GM21515 (cell line): ENCODE measurements at regions not wholly inside any gene's neighbourhood (a gene's known extent, or its start where the extent isn't known, plus 50 kb on each side); places are given as distances from the start of the nearest gene placed in this dataset.
"Not testable (repeated sequence)": the region's sequence is repeated elsewhere in the genome, so short reads cannot be mapped to it uniquely, and the experiment has no call there.

Experiments
- ATAC-seq: cut with Tn5 transposase; IDR thresholded peaks from one replicate; pipeline ENCODE4 v1.9.1; 2021; ENCODE audit not compliant: unreplicated experiment

GRCh38 chr1:67482733-67483482, 52.7 kb upstream of the SERBP1 start:
- no peak for ATAC-seq

DNA sequence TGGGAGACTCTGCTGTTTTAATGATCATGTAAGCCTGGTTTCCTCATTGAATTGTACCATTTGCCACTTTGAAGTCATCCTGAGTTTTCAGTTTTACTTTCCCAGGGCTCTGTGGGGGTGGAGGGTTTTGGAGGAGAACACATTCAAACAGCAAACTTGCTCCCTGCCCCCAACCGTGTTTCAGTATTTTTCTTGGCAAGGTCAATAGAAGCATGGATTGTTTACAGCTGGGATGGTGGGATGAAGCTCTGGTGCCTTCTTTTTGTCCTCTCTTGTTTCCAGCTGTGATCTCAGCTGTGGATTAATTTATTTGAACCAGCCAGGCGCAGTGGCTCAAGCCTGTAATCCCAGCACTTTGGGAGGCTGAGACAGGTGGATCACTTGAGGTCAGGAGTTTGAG, 54.3 kb upstream of the SERBP1 start:
- no peak for ATAC-seq

DNA sequence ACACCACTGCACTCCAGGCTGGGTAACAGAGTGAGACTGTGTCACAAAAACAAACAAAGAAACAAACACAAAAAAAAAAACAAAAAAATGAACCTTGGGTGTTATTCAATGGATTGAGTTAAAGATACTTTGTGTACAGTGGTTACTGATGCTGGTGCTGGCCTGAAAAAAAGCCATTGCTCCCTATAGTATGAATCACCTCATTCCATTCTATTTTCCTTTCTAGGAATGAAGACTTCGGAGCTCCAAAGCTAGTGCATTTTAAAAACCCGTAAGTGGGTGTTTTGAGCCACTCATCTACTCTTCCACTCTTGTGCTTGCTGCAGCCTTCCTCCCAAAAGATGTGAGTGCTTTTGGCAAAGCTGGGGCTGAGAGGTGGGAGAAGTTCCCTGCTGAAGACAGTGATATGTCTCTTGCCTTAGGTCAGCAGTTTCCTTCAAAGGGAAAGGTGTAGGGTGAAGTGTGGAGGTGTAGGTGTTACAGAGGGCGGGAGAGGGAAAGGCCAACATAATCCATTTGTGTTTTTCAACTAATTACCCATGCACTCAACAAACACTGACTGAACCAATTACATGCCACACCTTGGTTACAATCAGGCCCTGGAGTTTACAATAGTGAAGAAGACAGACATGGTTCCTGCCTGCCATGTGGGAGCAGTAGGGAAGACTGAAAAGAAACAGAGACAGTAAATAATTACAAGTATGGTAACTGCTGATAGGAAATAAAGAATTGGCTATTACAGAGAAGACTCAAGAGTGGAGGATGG, 55.0 kb upstream of the SERBP1 start:
- ATAC-seq, result no peak

DNA sequence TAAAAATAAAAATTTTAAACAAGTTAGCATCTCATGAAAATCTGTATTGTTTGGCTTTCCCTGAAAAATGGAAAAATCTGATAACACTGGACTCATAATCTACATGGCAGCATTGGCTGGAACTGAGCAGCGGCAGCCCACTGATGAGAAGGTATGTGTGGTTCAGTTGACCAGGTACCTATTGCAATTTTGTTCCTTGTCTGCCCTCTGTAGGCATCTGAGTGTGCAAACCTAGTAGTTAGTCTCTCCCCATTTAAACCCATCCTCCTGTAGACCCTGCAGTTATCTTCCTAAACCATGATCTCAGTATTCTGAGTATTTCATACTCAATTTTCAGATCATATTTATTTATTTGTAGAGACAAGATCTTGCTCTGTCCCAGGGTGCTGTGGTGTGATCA, 59.4 kb upstream of the SERBP1 start:
- no peak for ATAC-seq

DNA sequence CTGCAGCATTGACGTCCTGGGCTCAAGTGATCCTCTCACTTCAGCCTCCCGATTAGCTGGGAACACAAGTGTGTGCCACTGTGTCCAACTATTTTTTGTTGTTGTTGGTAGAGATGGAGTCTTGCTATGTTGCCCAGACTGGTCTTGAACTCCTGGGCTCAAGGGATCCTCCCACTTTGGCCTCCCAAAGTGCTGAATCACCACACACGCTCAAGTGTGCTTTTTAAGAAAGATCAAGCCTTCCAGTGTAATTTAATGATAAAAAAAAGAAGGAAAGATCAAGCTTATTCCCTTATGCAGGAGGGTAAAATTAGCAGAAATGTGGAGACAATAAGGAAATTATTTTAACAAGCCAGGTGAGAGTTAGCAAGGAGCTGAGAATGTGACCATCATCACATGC, 61.1 kb upstream of the SERBP1 start:
- ATAC-seq, result no peak

DNA sequence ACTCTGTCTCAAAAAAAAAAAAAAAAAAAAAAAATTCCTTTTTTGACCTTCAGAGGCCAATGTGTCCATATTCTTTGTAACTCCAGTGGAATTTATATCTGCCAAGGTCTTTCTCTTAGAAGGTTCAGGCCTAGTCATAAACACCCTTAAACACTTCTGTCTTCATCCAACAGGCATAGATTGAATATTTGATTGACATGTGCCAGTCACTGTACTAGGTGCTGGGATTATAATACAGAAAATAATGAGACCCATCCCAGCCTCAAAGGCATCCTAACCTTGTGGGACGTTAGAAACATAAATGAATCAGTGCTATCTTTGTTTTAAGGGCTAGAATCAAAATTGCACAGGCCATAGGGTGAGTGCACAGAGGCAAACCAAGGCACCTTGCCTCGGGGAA, 62.9 kb upstream of the SERBP1 start:
- ATAC-seq, result no peak

DNA sequence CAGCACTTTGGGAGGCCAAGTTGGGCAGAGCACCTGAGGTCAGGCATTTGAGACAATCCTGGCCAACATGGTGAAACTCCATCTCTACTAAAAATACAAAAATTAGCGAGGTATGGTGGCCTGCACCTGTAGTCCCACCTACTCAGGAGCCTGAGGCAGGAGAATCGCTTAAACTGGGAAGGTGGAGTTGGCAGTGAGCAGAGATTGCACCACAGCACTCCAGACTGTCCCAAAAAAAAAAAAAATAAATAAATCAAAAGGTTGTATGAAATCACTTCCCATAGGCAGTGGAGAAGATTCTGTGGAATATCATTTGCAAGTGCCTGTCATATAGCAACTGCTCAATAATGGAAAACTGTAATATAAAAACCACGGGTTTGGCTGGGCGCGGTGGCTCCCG, 65.1 kb upstream of the SERBP1 start:
- no peak for ATAC-seq

DNA sequence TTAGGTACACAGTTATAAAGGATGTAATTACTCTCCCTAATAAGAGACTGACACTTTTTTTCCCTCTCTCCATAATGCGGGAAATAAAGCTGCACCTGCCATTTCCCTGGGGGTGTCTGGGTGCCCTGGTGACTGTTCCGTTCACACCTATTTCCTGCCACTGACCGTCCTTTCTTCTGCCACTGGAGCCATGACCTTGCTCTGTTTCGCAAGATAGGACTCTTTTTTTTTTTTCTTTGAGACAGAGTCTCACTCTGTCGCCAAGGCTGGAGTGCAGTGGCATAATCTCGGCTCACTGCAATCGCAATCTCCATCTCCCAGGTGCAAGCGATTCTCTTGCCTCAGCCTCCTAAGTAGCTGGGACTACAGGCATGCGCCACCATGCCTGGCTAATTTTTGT, 66.1 kb upstream of the SERBP1 start:
- ATAC-seq, result no peak

DNA sequence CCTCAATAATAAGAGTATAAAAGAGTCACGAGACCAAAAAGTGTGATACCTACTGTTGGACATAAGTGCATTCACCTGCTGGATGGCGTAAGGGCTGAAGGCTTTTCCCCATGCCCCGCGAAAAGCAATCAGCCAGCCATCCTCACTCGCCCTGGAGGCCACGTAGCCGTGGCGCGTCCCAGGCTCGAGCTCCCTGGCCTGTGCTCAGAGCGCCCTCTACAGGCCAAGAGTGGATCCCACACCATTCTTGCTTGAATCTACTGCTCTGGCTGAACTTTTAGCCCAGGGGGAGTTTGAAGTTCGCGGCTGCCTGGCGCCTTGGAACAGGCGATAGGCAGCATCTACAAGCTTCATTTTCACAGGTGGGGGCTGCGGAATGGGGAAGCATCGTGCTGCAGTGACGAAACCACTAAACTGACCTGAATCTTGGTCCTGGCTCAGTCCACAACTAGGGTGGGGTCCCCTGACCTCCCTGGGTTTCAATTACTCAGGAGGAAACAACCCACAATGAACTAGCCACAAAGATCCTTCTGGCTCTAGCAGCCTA, 70.3 kb upstream of the SERBP1 start:
- ATAC-seq, result peak; percentile 99

DNA sequence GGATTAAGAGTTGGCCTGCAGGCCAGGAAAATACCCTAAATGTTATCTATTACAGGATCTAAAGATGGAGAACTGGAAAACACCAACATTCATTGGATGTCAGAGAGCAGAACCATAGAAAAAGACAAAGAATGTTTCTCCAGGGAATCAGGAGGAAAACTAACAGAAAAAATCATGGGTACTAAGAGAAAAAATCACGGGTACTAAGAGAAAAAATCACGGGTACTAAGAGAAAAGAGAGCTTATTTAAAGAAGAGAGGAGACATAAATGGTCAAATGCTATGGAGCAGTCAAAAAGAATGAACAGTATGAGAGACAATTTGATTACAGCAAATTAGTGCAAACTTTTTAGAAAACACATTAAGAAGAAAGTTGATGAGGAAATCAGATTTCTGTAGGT, 73.8 kb upstream of the SERBP1 start:
- no peak for ATAC-seq

DNA sequence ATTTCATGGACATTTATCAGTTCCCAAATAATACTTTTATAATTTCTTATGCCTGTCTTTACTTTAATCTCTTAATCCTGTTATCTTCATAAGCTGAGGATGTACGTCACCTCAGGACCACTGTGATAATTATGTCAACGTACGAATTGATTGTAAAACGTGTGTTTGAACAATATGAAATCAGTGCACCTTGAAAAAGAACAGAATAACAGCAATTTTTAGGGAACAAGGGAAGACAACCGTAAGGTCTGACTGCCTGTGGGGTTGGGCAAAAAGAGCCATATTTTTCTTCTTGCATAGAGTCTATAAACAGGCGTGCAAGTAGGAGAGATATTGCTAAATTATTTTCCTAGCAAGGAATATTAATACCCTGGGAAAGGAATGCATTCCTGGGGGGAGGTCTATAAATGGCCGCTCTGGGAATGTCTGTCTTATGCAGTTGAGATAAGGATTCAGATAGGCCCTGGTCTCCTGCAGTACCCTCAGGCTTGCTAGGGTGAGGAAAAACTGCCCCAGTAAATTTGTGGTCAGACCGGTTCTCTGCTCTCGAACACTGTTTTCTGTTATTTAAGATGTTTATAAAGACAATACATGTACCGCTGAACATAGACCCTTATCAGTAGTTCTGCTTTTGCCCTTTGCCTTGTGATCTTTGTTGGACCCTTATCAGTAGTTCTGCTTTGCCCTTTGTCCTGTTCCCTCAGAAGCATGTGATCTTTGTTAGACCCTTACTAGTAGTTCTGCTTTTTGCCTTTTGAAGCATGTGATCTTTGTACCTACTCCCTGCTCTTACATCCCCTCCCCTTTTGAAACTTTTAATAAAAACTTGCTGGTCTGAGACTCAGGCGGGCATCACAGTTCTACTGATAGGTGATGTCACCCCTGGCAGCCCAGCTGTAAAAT, 83.4 kb upstream of the SERBP1 start:
- not testable (repeated sequence) for ATAC-seq

DNA sequence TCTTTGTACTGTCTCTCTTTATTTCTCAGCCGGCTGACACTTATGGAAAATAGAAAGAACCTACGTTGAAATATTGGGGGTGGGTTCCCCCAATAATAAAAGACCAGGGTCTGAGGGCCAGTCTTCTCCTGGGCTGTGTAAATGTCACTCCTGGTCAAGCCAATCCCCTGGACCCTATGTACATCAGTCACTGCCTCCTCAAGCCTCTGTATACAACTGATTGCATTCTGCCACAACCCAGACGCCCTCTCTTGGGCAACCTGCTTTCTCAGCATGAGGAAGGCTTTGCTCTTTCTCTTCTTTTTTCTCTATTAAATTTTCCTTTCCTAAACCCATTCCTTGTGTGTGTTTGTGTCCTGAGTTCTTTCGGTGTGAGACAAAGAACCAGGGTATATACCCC, 84.1 kb upstream of the SERBP1 start:
- ATAC-seq, result no peak

DNA sequence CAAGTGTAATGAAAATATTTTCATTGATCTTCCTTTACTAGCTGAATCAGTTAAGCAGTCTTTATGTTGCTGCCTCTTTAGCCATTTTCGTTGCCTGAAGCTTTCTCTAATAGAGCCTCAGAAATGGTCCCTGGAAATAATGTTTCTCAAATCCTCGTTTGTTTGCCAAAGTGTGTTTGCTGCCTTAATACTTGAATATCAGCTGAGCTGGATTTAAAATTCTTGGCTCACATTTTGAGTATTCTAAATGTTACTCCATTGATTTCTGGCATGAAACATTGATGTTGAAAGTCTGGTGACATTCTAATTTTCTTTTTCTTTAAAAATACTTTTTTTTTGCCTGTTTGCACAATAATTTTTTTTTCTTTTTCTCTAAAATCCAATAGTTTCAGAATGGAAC, 84.6 kb upstream of the SERBP1 start:
- no peak for ATAC-seq

GRCh38 chr1:67515324-67516080, 85.3 kb upstream of the SERBP1 start:
- no peak for ATAC-seq

DNA sequence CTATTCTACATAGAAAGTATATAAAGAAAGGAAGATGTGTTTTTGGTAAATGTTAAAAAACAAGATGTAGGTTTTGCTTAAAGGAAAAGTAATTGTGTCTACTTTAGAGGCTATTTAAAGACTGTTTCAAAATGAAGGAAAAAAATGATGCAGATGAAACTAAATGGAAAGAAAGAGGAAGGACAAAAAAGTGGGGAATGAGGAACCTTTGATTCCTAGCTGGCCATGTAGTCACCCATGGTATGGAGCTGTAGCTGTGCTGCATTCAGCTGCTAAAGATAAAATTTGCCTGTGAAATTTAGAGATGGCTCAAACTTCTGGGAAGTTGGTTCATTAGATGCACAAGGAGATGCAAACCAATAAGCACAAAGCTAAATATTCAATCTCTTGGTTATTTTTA, 86.8 kb upstream of the SERBP1 start:
- ATAC-seq, result no peak

DNA sequence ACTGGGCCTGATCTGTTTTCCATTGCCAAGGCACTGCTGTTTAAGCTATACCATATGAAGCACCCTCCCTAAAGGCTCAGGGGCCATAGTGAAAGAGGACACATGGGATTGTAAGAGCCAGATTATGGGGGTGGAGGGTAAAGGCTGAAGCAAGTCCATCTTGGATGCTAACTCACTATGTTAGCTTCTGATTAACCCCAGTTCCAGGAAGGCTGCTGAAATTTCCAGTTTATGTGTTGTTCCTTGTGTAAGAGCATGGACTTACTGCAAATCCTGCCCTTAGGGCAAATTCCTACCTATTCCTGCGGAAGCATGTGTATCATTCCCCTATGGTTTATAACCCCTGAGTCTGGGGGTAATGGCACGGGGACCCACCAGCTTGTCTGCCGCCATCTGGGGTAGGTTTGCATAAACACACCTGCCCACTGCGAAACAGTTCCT, 91.8 kb upstream of the SERBP1 start:
- ATAC-seq, result no peak

- ATAC-seq, result no peak
These were observed 92.6 kb upstream of the SERBP1 start for GRCh38 chr1:67522793-67523192.

DNA sequence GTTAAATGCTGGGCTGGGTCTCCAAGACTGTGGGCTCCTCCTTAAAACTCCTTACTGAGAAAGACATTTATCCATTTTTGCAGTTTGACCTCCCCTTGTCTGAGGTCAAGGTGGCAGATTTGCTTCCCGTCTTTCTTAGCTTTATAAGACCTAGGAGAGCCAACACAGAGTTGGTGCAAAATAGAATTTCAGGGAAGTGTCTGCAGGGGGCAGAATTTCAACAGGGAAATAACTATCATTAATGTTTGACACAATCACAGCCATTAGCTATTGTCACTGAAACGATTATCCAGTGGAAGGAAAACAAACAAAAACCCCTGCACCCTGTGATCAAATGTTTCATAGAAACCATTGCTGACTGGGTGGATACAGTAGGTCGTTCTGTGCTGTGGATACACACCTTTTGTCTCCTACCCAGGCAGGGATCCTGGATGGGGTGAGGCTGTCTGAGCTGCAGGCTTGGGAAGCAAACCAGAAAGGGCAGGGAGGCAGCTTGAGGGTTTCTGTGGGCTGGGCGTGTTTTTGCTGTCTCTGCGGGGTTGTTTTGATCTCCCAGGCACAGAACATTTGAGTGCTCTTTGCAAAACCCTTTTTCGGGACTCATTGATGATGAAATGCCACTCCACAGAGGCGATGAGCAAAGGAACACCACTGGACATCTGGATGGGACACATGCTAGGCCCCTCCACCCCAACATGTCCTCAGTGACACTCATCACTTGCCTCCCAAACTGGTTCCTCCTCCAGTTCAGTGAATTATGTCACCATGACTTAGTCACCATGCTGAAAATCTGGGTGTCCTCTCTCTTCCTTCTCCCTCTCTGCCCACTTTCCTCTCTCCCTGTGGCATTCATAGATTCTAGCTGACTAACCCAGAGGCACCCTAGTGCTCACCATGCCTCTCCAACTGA, 94.2 kb upstream of the SERBP1 start:
- ATAC-seq, result no peak

GRCh38 chr1:67525053-67525760, 95.0 kb upstream of the SERBP1 start:
- no peak for ATAC-seq
